HG03521 (cell line): ENCODE measurements at regions not wholly inside any gene's neighbourhood (a gene's known extent, or its start where the extent isn't known, plus 50 kb on each side); places are given as distances from the start of the nearest gene placed in this dataset.

Experiments
- ATAC-seq: cut with Tn5 transposase; IDR thresholded peaks from one replicate; pipeline ENCODE4 v1.9.1; 2021; ENCODE audit warnings: mild to moderate bottlenecking, moderate library complexity; ENCODE audit not compliant: unreplicated experiment

DNA sequence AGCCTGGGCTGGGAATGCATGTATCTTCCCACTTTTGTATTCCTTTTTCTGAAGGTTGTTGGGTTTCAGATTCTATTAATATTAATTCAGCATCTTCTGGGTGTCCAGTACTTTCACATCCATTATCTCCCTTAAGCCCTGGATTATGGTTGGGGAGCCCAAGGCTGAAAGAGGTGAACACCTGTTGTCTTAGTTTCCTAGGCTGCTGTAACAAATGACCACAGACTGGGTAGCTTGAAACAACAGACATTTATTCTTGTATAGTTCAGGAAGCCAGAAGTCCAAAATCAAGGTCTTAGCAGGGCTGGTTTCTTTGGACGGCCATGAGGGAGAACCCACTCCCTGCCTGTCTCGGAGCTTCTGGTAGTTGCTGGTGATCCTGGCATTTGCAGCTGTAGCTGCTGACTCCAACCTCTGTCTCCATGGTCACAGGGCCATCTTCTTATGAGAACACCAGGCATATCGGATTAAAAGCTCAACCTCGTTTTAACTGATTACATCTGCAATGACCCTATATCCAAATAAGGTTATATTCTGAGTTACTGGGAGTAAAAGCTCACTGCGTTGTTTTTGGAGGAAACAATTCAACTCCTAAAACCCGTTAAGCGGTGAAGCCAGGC is 68.2 kb upstream of the CLMN start:
- ATAC-seq, result no peak

DNA sequence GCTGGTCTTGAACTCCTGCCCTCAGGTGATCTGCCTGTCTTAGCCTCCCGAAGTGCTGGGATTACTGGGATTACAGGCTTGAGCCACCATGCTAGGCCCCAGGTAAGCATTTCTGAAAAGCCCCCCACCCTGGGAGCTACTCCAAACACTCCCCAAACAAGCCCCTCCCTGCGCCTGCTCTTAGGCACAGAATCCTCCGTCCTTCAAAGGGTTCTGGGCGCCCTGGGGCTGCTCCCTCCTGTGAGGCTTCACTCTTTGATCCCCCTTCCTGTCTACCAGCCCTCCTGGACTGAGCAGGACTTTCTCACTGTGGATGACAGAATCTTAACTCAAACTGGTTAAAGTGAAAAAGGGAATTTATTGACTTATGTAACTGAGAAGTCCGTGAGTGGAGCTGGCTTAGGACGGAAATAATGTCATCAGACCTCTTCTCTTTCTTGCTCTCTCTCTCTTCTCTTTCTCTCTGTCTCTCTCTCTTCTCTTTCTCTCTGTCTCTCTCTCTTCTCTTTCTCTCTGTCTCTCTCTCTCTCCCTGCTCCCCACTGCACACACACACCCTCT is 66.9 kb upstream of the CLMN start:
- no peak for ATAC-seq

DNA sequence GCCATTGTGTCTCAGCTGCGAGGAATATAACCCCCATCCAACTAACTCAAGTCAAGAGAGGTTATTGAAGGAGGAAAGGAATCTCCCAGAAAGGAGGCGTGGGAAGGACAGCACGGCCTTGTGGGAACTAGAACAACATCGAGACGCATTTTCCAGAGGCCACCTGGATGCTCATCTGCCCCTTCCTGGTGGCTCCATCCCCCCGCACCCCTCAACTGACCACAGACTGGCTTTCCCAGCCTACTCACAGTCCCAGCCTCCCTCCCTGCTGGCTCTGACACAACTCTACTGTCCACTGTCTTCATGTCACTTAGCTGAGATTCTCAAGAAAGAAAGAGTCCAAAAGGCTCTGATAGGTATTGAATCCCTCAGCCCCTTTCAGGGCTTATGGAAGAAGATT is 66.0 kb upstream of the CLMN start:
- ATAC-seq, result no peak

DNA sequence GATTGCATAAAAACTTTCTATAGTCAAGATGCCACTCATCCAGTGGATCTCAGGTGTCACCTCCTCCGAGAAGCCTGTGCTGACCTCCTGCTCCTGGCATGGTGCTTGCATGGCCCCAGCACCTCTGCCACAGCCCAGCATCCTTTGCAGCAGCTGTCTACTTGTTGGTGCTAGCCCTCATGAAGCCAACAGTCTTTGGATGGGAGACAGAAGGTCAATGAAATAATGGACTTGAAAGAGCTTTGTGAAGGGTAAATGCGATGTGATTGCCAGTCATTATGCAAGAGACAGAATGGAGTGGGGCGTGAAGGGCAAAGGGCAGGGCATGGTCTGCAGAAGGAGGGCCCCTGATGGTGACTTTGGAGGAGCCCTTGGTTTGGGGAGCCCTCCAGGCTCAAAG is 63.0 kb upstream of the CLMN start:
- no peak for ATAC-seq

DNA sequence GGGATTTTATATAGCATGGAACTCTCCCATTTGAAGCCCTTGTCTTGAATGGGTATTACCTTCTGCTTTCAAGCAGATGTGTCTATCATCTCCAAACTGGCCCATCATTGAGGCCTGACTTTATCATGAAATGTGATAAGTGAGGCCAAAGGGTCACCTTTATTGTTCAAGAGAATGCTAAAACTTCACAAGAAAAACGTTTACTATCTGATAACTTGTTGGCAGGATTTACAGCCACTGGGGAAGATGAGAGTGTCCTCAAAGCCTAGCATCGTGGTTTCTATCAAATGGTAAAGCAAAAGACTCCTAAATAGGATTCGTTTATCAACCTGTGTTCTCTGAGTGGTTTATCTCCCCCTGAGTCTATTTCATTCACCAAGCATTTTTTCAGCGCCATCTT is 62.0 kb upstream of the CLMN start:
- ATAC-seq, result no peak

DNA sequence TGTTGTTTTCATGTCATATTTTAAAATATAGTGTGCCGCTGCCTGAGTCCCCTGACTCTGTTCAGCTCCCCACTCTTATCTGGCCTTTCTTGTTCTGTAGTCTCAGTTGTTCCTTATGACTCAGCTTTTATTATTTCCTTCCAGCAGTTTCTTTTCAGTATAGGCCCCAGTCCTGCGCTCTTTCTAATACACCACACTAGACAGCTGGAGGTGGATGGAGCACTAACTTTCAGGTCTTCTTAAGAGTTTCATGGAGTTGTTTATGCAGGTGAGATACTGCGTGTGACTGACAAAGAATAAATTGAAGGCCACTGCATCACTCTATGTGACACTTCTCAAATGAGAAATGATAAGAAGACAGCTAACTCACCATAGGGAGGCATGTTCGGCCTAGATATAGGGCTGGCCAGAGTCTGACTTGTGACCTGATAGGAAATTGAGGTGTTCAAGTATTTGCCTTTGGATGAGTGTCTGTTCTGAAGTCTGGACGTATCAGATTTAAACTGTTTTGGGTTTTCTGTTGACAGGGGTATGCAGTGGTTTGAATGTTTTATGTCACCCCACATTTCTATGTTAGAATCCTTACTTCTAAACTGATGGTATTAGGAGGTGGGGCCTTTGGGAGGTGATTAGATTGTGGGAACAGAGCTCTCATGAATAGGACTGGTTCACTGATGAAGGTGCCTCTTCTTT is 60.8 kb upstream of the CLMN start:
- no peak for ATAC-seq

DNA sequence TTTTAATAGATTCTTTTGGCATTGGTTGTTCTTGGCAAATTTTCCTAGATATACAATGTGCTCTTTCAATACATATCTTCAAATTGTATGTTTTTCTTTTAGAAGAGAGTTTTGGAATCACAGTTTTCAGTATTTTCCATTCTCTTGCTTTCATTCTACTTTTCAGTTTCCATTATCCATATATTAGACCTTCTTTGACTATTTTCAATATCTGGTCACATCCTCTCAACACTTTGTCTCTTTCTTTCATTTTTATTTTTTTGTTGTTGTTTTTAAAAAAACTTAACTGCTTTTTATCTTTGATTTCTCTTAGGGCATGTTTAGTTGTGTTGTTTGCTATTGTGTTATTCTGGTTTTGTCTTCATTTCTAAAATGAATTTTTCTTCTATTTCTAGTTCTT is 59.9 kb upstream of the CLMN start:
- ATAC-seq, result no peak

DNA sequence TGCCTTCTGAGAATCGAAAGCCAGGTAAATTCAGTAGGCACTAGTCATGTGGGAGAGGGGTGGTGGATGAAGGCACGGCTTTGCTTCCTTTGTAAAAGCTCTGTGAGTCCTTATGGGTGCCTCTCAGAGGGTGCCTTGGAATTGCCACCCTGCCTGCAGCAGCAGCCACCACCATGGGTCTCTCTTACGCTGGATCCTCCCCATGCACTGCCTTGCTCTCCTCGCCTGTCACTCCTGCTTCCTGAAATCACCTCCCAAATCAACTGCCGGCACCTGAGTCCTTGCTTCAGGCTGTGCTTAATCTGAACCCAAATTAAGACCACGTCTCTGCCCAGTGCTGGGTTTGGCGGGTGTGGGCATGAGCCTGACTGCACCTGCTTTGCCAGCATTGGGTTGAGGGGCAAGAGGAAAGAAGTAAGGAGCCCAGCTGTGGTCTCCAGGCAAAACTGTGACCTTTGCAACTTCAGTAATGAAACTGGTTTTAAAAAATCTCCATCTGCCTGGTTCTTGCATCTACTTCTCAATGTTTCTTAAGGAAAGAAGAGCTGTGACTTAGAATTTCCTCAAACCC is 55.9 kb upstream of the CLMN start:
- no peak for ATAC-seq

DNA sequence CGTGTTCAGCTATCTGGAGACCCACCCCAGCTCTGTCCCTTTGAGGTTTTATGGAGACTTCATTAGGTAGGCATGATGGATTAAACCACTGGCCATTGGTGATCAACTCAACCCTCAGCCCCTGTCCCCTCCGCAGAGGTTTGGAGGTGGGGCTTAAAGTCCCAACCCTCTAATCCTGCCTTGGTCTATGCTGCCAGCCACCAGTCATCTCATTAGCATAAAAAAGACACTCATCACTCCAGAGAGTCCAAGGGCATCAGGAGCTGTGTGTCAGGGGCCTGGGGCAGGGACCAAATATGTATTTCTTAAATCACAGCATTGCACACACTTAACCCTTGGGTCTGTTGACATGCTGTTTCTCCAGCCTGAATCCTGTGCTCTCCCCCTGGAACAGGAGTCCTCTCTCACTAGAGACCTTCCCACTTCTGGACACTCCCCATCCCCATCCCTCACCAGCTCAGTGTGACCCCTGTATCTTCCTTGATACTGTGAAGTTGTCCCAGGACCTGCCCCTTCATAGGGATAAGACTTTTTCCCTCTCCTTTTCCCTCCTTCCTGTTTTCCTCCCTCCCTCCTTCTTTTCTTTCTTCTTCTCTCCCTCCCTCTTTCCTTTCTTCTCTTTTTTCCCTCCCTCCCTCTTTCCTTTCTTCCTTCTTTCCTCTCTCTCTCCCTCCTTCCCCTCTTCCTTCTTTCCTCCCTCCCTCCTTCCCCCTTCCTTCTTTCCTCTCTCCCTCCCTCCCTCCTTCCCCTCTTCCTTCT is 54.7 kb upstream of the CLMN start:
- ATAC-seq, result no peak

DNA sequence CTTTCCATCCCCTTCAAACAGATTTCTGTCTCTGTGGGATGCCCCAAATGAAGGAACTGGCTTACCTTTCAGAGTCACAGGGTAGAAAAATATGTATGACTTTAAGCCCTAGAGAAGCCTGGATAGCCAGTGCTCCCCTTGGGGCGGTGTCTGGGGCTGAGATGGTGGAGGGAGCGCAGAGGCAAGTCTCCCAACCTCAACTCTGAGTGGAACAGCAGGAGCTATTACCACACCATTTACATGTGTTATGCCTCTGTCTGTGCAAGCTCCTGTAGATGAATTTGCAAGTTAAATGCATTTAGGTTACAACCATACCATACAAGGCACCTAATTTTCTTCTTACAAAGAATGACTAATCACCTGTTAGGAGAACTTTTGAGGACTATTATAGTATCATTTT is 50.4 kb upstream of the CLMN start:
- ATAC-seq, result no peak
